T47D (cell line): ENCODE measurements at regions not wholly inside any gene's neighbourhood (a gene's known extent, or its start where the extent isn't known, plus 50 kb on each side); places are given as distances from the start of the nearest gene placed in this dataset.

Experiments
- DNase-seq, 2 experiments: peaks; one replicate each; pipeline versions ENCODE4 v3.0.0 to v3.0.0-alpha.2; 2011 to 2012; ENCODE audit warnings: low read depth in 1 of 2, low spot score in 1 of 2
- JUND ChIP-seq: IDR thresholded peaks from 2 replicates; pipeline ENCODE4 v1.6.1; 2012; ENCODE audit warnings: low read depth
- in situ Hi-C: cut with HindIII; loops from 2 replicates; pipeline ENCODE4 v1.10.0; 2016; ENCODE audit warnings: low sequenced_read_pairs, low pct_unique_long_range_greater_than_20kb

DNA sequence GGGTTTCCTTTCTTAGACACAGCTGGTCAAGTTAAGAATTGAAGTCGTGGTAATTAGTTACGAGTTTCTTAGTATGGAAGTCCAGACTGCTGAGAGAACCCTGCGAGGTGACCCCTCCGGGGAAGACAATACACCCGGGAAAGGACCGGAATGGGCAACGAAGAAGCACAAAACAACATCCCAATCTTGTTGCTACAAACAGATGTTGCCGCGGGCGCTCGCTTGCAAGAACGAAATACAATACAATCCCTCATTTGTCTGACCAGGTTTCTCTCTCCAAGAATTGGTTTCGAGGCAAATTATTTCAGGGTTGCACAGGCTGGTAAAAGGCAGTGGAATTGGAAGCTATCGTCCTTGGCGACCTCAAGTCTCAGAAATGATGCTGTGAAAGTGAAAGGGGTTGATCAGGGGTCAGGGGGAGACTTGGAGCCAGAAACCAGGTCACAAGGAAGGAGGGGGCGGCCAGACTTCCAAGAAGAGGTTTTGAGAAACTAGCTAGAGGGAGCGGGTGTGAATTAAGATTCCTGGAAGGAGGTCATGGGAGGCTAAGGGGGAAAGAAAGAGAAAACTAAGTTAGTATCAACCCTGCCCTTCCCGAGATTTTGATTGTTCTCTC lies 401.9 kb downstream of the HRH4 start:
- TF ChIP-seq JUND, result no peak
- in situ Hi-C loops, result no loop called here

DNA sequence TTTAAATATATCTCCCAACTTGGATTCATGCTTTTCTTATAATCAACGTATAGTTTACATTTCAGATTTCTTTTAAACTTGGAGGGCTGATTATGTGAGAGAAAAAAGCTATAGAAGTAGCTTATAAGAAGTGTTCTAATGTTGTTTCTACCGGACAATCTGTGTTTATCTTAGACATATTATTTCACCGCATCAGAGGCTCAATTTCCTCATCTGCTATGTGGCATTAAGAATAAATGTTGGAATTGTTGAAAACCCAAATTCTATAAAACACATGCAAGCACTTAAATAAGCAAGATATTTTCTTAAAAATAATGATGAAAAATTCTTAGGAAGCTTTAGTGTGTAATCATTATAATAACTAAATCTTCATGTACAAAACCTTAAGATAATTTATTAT lies 407.9 kb downstream of the HRH4 start:
- DNase-seq, result no peak
- TF ChIP-seq JUND, result no peak
- in situ Hi-C loops, result no loop called here

More for the DNA sequence above, 401.9 kb downstream of the HRH4 start:
- DNase-seq, result no peak

DNA sequence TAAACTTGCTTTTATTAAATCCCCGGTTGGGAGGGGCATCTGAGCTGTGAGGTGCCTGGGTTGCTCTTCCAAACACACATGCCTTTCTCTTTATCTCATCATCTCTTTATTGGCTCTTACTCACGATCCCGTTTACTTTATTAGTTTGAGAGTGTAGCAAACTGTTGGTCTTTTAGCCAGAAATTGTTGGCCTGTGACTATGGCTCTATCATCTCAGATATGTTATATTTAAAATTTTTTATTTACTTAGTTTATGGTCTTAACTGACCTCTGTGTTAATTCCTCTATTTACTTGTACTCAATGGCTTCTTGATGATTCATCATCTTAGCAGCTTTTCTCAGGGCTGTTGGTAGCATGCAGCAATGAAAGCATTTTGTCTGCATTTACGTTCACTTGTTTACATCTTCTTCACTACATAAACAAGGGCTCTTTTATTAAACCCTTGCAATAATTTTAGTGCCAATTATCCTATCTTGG lies 408.4 kb downstream of the HRH4 start:
- in situ Hi-C loops, result no loop called here
- DNase-seq, result no peak
- TF ChIP-seq JUND, result no peak

DNA sequence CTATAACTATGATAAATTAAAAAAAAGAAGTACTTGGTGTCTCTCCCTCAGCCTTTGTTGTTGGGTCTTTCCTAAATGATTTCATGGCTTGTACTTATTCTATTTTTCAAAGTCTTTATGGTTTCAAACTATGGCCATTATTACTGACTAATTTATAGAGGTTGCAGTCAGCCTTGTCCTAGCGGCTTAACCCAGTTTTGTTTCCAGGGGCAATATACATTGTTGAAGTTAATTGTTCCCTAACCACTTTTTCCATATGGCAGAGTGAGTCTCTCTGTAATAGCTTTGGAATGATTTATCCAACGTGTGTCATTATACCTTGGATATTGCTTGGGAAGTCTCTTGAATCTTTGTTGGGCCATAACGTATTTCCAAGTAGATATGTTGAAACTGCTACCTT lies 408.8 kb downstream of the HRH4 start:
- DNase-seq, result no peak
- in situ Hi-C loops, result no loop called here
- no peak for TF ChIP-seq JUND

DNA sequence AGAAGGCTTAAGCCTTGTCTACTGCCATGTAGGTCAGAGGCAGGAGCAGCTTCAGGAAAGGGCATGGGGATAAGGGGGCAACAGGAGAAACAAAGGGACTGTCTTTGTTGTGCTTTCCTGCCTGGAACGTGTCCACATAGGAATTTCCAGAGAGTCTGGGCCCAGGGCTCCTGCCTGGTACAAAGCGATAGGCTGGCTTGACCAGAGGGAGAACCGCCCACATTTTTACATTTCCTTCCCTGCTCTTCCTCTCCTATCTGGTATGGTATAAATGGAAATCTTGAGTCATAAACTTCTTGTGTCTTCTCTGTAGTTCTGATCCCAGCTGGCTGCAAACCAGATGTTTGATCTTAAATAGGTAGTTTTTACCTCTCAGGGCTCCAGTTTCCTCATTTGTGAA lies 414.8 kb downstream of the HRH4 start:
- no peak for DNase-seq
- in situ Hi-C loops, result no loop called here

DNA sequence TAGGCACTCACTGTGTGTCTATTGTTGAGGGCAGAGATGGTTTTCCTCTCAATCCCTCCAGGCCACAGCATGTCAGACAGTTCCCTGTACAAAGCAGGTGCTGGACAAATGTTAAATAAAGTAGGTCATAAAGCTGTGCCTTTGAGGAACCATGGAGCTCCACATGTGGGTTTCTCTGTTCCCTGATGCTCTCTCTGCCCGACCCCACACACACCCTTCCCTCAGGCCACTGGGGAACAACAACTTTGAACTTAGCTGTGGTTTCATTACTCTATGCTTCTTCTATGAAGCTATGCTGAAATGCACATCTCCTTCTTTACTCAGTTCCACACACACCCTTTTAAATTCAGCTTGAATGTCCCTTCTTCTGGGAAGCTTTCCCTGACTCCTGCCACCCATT lies 415.3 kb downstream of the HRH4 start:
- in situ Hi-C loops, result no loop called here
- no peak for DNase-seq
- no peak for TF ChIP-seq JUND

More for the DNA sequence above, 414.8 kb downstream of the HRH4 start:
- no peak for TF ChIP-seq JUND

DNA sequence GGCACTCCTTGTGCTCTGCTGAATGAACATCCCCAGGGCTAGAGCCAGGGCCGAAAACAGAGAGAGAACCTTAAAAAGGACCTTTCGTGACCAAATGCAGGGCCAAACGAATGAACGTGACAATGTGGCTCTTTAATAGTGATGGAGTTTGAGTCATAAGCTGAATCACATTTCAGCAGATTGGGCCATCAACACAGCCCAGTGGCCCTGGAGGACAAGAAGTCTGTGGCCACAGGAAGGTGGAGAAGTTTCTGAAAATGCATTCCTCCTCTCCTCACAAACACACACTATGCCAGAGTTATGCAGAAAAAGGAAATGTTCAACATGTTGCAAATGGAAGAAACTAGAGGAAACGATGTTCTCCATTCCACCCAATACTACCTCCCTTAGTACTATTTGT lies 415.8 kb downstream of the HRH4 start:
- no peak for TF ChIP-seq JUND
- in situ Hi-C loops, result no loop called here
- DNase-seq, result no peak

DNA sequence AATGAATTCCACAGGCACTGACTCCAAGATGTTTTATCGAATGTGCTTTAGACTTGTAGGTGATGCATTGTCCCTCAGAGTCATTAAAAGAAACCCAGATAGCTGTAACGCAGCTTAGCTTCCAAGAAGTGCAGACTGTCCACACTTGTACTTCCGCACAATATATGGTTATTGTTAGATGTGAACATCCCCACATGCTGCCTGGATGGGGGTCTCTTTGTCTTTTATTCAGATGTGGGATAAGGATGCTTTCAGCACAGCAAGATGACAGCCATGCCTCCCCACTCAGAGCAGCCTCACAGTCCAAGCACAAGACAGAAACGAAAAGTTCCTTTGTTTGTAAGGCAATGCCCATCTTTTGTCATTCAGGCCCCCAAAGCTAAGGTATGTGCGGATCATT lies 416.6 kb downstream of the HRH4 start:
- TF ChIP-seq JUND, result no peak
- in situ Hi-C loops, result no loop called here
- no peak for DNase-seq

DNA sequence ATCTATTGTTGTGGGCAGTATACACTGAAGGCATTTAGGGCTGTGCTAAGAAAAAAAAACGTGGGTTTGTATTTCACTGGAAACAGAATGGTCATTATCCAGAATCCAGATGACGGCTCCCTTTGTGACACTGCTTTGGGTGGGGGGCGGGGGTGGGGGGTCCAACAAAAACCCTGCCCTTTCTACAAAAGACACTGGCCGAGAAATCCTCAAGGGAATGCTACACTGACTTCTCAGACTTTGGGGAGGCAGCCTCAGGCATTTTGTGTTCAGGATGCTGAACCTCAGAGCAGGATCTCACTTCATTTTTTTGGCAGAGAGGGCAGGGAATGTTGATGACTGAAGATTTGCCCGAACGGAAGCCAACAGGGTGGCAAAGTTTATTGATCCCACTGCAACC lies 417.1 kb downstream of the HRH4 start:
- TF ChIP-seq JUND, result no peak
- no peak for DNase-seq
- in situ Hi-C loops, result no loop called here

DNA sequence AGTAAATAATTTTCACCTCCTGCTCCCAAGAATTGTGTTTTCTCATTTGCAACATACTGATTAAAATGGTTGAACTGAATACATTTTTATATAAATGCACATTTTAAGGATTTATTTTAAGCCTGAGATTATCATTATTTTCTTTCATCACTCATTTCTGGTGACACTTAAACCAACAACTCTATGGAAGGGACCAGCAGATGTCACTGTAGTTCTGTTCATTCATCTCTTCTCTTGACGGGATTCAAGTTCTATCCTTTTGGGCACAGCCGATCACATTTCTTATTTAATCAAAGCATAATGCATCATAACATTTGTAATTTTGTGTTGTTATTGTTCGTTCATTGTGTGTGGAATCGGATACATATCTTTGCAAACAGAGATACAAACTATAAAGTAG lies 417.9 kb downstream of the HRH4 start:
- DNase-seq, result peak; percentile 6 to 62
- no peak for TF ChIP-seq JUND
- in situ Hi-C loops, result no loop called here

DNA sequence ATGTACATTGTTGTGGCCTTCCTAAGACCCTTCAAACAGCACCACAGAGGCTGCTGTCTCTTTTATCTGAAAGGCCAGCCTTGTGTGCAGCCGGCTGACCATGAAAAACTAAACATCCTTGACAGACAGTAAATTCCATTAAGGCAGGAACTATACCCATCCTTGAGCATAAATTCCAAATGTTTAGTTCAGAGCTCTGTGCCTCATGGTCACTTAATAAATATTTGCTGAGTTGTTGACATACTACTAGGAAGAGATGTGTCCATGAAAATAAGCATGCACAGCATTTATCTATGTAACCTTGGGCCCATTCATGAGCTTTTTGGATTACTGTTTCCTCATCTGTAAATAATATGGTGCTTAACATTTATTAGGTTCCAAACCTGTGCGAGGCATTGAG lies 424.8 kb downstream of the HRH4 start:
- DNase-seq, result no peak
- TF ChIP-seq JUND, result no peak
- in situ Hi-C loops, result no loop called here

DNA sequence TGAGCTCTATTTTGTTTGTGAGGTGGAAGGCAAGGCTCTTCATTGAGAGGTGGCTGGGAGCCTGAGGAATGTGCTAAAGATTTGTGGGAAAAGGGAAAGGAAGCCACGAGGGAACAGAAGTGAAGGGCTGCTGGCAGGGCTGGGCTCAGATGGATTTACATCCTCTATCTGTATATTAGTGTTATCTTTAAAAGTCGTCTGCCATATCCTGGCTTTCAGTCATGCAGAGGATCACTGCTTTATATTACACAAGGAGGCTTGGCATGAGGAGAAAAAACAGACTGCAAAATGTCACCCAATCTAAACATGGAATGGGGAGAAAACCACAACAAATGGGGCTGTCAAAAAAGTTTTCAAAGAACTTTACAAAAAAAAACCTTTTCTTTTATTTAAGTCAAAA lies 434.4 kb downstream of the HRH4 start:
- in situ Hi-C loops, result no loop called here

DNA sequence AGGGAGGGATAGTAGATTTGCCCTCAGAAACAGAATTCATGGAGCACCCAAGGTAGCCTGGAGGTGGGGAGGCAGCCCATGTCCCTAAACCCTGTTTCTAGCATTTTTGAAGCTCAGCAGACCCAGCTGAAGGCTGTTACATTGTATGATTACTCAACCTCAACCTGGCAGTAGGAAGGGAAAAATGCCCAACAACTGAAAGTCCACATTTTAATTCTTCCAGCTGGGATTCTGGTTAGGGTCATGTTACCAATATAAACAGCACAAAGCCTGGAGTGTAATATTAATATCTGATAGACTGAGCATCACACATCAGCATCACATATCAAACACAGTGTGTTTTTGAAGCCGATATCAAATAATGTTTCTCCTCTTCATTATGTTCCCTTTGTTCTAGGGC lies 437.0 kb downstream of the HRH4 start:
- TF ChIP-seq JUND, result no peak
- in situ Hi-C loops, result no loop called here

More for the DNA sequence above, 434.4 kb downstream of the HRH4 start:
- DNase-seq, result no peak
- no peak for TF ChIP-seq JUND

DNA sequence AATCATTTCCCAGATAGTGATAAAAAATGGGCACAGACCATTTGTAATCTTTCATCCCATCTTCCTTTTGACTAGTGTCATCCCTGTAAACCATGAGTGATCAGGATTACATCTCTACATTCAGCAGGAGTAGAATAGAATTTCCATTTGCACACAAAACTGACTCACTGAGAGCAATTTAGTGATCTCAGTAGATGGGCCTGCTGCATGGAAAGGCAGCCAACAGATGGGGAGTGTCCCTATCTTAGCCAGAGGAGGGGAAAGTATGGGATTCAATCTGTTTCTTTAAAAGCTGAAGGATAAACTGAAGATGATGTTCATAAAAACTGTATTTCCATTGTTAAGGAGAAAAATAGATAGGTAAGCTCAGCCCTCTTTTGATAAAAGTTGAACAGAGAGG lies 441.7 kb downstream of the ZNF521 start:
- no peak for DNase-seq
- in situ Hi-C loops, result no loop called here
- no peak for TF ChIP-seq JUND

More for the DNA sequence above, 437.0 kb downstream of the HRH4 start:
- no peak for DNase-seq
